HepG2 (cell line): ENCODE measurements at regions not wholly inside any gene's neighbourhood (a gene's known extent, or its start where the extent isn't known, plus 50 kb on each side); places are given as distances from the start of the nearest gene placed in this dataset.

ENCODE experiments used
- ATAC-seq: fragments of 200-7000 bp; cut with Tn5 transposase; 3 replicates; pipeline ENCODE4 v1.9.1; 2020; ENCODE audit warnings: mild to moderate bottlenecking, moderate library complexity
- BruUV-seq: library from RNA; stranded (reverse); fragments of 400-500 nt; replicated peaks from 2 replicates; lab custom pipeline; 2021; lab: Mats Ljungman, UMichigan
- CTCF ChIA-PET: fragments of 300-600 bp; formaldehyde crosslinking; extraction: SDS; loops from one replicate; lab custom pipeline; 2021; ENCODE audit warnings: low total read pairs, inconsistent platforms, low intra/inter-chr PET ratio; lab: Yijun Ruan, JAX
- POLR2A ChIA-PET: fragments of 350-600 bp; sonication (Branson Sonifier 250); formaldehyde crosslinking; loops from one replicate; lab custom pipeline; 2020; ENCODE audit warnings: antibody characterized with exemption, inconsistent platforms; lab: Yijun Ruan, JAX
- DNase-seq: peaks from one replicate; pipeline ENCODE4 v3.0.0-alpha.2; 2015; ENCODE audit warnings: low spot score
- FAIRE-seq: peaks from 3 replicates; lab custom pipeline; 2011; peaks lifted over from hg19 to GRCh38; lab: Jason Lieb, UNC
- H2AFZ ChIP-seq: one replicate; pipeline ENCODE4 v1.6.1; 2011; ENCODE audit warnings: low read length, inconsistent platforms
- H3K27ac ChIP-seq: fragments of 300-600 bp; 3 replicates; pipeline ENCODE4 v1.8.0; 2011; ENCODE audit warnings: mixed run types, mild to moderate bottlenecking, mixed read lengths, low read length, inconsistent platforms; ENCODE audit not compliant: insufficient read depth; ENCODE audit errors: extremely low read length
- H3K27me3 ChIP-seq, 2 experiments: fragments of 200-600 bp in 1 of 2; 2 replicates in 1 of 2; 3 replicates in 1 of 2; pipeline versions ENCODE4 v1.6.0 to v1.8.0; 2011; ENCODE audit warnings: low read length in 2 of 2, mild to moderate bottlenecking in 2 of 2, moderate library complexity in 2 of 2, inconsistent platforms in 1 of 2; ENCODE audit not compliant: insufficient read depth in 2 of 2, control insufficient read depth in 1 of 2
- H3K36me3 ChIP-seq, 2 experiments: fragments of 200-600 bp in 1 of 2; replicated peaks in 1 of 2; 2 replicates in 1 of 2; 3 replicates in 1 of 2; pipeline versions ENCODE4 v1.5.1 to v1.8.0; 2011; ENCODE audit warnings: low read length in 2 of 2, inconsistent platforms in 1 of 2; ENCODE audit not compliant: insufficient read depth in 2 of 2, control insufficient read depth in 1 of 2
- H3K4me1 ChIP-seq: 2 replicates; pipeline ENCODE4 v1.5.1; 2012; ENCODE audit warnings: low read length, inconsistent platforms; ENCODE audit not compliant: insufficient read depth
- H3K4me2 ChIP-seq: 2 replicates; pipeline ENCODE4 v1.6.0; 2011; ENCODE audit warnings: low read depth, low read length, inconsistent platforms
- H3K4me3 ChIP-seq, 3 experiments: fragments of 200-600 bp in 1 of 3; sonication (generic), shearing (Covaris generic) in 1 of 3; replicated peaks in 1 of 3; 2 replicates each; pipeline ENCODE4 v1.5.1; 2011 to 2016; ENCODE audit warnings: low read length in 3 of 3, inconsistent platforms in 2 of 3, low read depth in 2 of 3, mild to moderate bottlenecking in 2 of 3, control low read depth in 1 of 3, mixed read lengths in 1 of 3; ENCODE audit not compliant: insufficient read depth in 1 of 3
- H3K79me2 ChIP-seq: one replicate; pipeline ENCODE4 v1.6.1; 2011; ENCODE audit warnings: low read length, inconsistent platforms; ENCODE audit not compliant: insufficient read depth
- H3K9ac ChIP-seq: 2 replicates; pipeline ENCODE4 v1.6.0; 2011; ENCODE audit warnings: mild to moderate bottlenecking, low read depth, low read length, inconsistent platforms; ENCODE audit not compliant: insufficient read depth
- H3K9me3 ChIP-seq: 2 replicates; pipeline ENCODE4 v1.5.1; 2012; ENCODE audit warnings: mild to moderate bottlenecking, low read length
- H4K20me1 ChIP-seq: 2 replicates; pipeline ENCODE4 v1.6.0; 2011; ENCODE audit warnings: inconsistent platforms, mild to moderate bottlenecking, low read length, moderate library complexity; ENCODE audit not compliant: insufficient read depth
- BRF2 ChIP-seq: sonication (generic); formaldehyde crosslinking; IDR thresholded peaks from 2 replicates; pipeline ENCODE4 v1.8.1; 2022; ENCODE audit warnings: mild to moderate bottlenecking, missing genetic modification reagents
- CHD2 ChIP-seq: IDR thresholded peaks from 2 replicates; pipeline ENCODE4 v1.6.1; 2011; ENCODE audit warnings: low read depth, low read length, improper control_type of control experiment
- EEA1 ChIP-seq: sonication (generic); formaldehyde crosslinking; IDR thresholded peaks from 2 replicates; pipeline ENCODE4 v1.5.1; 2020; ENCODE audit warnings: mild to moderate bottlenecking, missing genetic modification reagents, borderline replicate concordance
- GLI4 ChIP-seq: sonication (generic); formaldehyde crosslinking; IDR thresholded peaks from 2 replicates; pipeline ENCODE4 v1.5.1; 2020; ENCODE audit warnings: missing genetic modification reagents, mild to moderate bottlenecking, moderate library complexity, borderline replicate concordance
- MYC ChIP-seq: sonication (generic); formaldehyde crosslinking; IDR thresholded peaks from 2 replicates; pipeline ENCODE4 v1.9.0; 2021; ENCODE audit warnings: missing genetic modification reagents, borderline replicate concordance
- PAX8 ChIP-seq: sonication (generic); formaldehyde crosslinking; IDR thresholded peaks from 2 replicates; pipeline ENCODE4 v1.8.0; 2022; ENCODE audit warnings: mild to moderate bottlenecking, missing genetic modification reagents, borderline replicate concordance
- THYN1 ChIP-seq: sonication (generic); formaldehyde crosslinking; IDR thresholded peaks from 2 replicates; pipeline ENCODE4 v1.8.1; 2023; ENCODE audit warnings: low read depth, mild to moderate bottlenecking, moderate library complexity, missing genetic modification reagents, borderline replicate concordance
- YY1 ChIP-seq: IDR thresholded peaks from 2 replicates; pipeline ENCODE4 v1.6.1; 2011; ENCODE audit warnings: low read length, low read depth, moderate library complexity, mild to moderate bottlenecking; ENCODE audit not compliant: insufficient read depth, insufficient replicate concordance
- ZFP36L2 ChIP-seq: sonication (generic); formaldehyde crosslinking; IDR thresholded peaks from 2 replicates; pipeline ENCODE4 v1.4.0; 2020; ENCODE audit warnings: missing genetic modification reagents
- ZNF224 ChIP-seq: sonication (generic); formaldehyde crosslinking; IDR thresholded peaks from 2 replicates; pipeline ENCODE4 v1.5.0; 2020; ENCODE audit warnings: mild to moderate bottlenecking, missing genetic modification reagents
- ZNF547 ChIP-seq: sonication (generic); formaldehyde crosslinking; IDR thresholded peaks from 2 replicates; pipeline ENCODE4 v1.5.1; 2020; ENCODE audit warnings: mild to moderate bottlenecking, missing genetic modification reagents
- ZNF740 ChIP-seq: sonication (generic); formaldehyde crosslinking; IDR thresholded peaks from 2 replicates; pipeline ENCODE4 v1.4.0; 2020; ENCODE audit warnings: missing genetic modification reagents
- ZNF883 ChIP-seq: sonication (generic); formaldehyde crosslinking; IDR thresholded peaks from 2 replicates; pipeline ENCODE4 v1.5.1; 2020; ENCODE audit warnings: mild to moderate bottlenecking, missing genetic modification reagents; ENCODE audit errors: not compliant biosample characterization
- WGBS: methylation state at CpG from one replicate; pipeline ENCODE4 v1.1.6; 2017; ENCODE audit warnings: low lambda C conversion rate; 5-methylcytosine and 5-hydroxymethylcytosine counted together
- in situ Hi-C: cut with HindIII; loops from 2 replicates; pipeline ENCODE4 v1.10.0; 2017; ENCODE audit warnings: low pct_unique_long_range_greater_than_20kb; ENCODE audit not compliant: extremely low pct_ligation_motif_present
- intact Hi-C: fragments of 100-400 bp; cut with micrococcal nuclease; formaldehyde crosslinking; loops from one replicate; pipeline ENCODE4 v1.10.0; 2022; ENCODE audit not compliant: unreplicated experiment
- TF ChIP-seq, protein P1 (sequence below): sonication (generic); formaldehyde crosslinking; IDR thresholded peaks from 2 replicates; pipeline ENCODE4 v1.4.0; 2020; ENCODE audit warnings: missing genetic modification reagents
- TF ChIP-seq, protein P2 (sequence below): sonication (generic); formaldehyde crosslinking; IDR thresholded peaks from 2 replicates; pipeline ENCODE4 v1.4.0; 2020; ENCODE audit warnings: missing genetic modification reagents; ENCODE audit errors: not compliant biosample characterization

- TF ChIP-seq, protein P1, sequence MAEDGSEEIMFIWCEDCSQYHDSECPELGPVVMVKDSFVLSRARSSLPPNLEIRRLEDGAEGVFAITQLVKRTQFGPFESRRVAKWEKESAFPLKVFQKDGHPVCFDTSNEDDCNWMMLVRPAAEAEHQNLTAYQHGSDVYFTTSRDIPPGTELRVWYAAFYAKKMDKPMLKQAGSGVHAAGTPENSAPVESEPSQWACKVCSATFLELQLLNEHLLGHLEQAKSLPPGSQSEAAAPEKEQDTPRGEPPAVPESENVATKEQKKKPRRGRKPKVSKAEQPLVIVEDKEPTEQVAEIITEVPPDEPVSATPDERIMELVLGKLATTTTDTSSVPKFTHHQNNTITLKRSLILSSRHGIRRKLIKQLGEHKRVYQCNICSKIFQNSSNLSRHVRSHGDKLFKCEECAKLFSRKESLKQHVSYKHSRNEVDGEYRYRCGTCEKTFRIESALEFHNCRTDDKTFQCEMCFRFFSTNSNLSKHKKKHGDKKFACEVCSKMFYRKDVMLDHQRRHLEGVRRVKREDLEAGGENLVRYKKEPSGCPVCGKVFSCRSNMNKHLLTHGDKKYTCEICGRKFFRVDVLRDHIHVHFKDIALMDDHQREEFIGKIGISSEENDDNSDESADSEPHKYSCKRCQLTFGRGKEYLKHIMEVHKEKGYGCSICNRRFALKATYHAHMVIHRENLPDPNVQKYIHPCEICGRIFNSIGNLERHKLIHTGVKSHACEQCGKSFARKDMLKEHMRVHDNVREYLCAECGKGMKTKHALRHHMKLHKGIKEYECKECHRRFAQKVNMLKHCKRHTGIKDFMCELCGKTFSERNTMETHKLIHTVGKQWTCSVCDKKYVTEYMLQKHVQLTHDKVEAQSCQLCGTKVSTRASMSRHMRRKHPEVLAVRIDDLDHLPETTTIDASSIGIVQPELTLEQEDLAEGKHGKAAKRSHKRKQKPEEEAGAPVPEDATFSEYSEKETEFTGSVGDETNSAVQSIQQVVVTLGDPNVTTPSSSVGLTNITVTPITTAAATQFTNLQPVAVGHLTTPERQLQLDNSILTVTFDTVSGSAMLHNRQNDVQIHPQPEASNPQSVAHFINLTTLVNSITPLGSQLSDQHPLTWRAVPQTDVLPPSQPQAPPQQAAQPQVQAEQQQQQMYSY, result no peak
- TF ChIP-seq PAX8 (no peak), MYC (CRISPR knock-in tag) (no peak), BRF2 (CRISPR knock-in tag) (no peak), ZNF883 (CRISPR knock-in tag) (no peak), ZNF224 (CRISPR knock-in tag) (no peak)
- TF ChIP-seq, all 625 proteins: peak for 0
Measured at GRCh38 chr2:47664817-47665216, 94.0 kb upstream of the KCNK12 start (continued).

DNA sequence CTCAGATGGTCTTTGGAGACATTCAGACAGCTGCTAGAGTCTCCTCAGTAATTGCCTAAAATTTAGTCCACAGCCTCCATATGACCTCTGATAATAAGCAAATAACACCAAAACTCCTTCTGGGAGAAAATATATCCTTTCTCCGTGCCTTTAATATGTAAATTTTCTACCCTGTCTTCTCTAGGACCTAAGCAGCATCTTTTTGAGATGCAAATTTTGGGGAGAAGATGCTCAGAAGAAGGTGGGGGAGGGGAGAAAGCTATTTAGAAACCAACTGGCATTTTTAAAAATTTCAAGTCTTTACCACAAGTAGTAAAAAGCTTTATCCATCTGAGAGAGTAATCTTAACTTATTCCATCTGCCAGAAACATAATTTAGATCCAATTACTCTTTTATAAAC is 91.8 kb upstream of the KCNK12 start:
- Histone ChIP-seq H3K9me3 (no peaks in the 10 kb centered on the region), H3K27me3 (peaks cover 2 to 7% of the 10 kb centered on the region in 2 experiments; a peak in 2 of 5 replicates), H3K36me3 (no peaks in the 10 kb centered on the region), H2AFZ (no peak overlapping the region), H3K9ac (no peak overlapping the region), H3K27ac (no peak overlapping the region), H3K4me2 (no peak overlapping the region), H3K4me3 (no peak overlapping the region), H3K4me1 (no peaks in the 10 kb centered on the region), H3K79me2 (no peaks in the 10 kb centered on the region), H4K20me1 (no peaks in the 10 kb centered on the region)
- intact Hi-C loops, result no loop called here
- ChIA-PET CTCF (no interaction called here), POLR2A (no interaction called here)
- in situ Hi-C loops, result no loop called here
- 0% methylated on average over 1 of the region's 1 CpG for WGBS
- no peak for ATAC-seq
- BruUV-seq, result no TSS peak
- FAIRE-seq, result no peak
- no peak for DNase-seq
- TF ChIP-seq YY1 (no peak), ZNF740 (CRISPR knock-in tag) (no peak), ZFP36L2 (no peak), THYN1 (no peak), GLI4 (CRISPR knock-in tag) (no peak), CHD2 (no peak), ZNF547 (no peak), EEA1 (no peak)
- TF ChIP-seq, protein P2, sequence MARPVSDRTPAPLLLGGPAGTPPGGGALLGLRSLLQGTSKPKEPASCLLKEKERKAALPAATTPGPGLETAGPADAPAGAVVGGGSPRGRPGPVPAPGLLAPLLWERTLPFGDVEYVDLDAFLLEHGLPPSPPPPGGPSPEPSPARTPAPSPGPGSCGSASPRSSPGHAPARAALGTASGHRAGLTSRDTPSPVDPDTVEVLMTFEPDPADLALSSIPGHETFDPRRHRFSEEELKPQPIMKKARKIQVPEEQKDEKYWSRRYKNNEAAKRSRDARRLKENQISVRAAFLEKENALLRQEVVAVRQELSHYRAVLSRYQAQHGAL, result no peak
